C1 segment of cervical spinal cord (tissue), 14 donors: ENCODE measurements at regions not wholly inside any gene's neighbourhood (a gene's known extent, or its start where the extent isn't known, plus 50 kb on each side); places are given as distances from the start of the nearest gene placed in this dataset.

ENCODE experiments used
- DNase-seq, 14 donors: peaks; one replicate each; lab custom pipeline; 2025; lab: John Stamatoyannopoulos, UW

- no peak for DNase-seq
Observed at GRCh38 chr12:42967850-42968249, 378.3 kb upstream of the PRICKLE1 start.

GRCh38 chr12:42963988-42964387 is 374.4 kb upstream of the PRICKLE1 start:
- no peak for DNase-seq

GRCh38 chr12:42962384-42962783 is 372.8 kb upstream of the PRICKLE1 start:
- DNase-seq = no peak

DNA sequence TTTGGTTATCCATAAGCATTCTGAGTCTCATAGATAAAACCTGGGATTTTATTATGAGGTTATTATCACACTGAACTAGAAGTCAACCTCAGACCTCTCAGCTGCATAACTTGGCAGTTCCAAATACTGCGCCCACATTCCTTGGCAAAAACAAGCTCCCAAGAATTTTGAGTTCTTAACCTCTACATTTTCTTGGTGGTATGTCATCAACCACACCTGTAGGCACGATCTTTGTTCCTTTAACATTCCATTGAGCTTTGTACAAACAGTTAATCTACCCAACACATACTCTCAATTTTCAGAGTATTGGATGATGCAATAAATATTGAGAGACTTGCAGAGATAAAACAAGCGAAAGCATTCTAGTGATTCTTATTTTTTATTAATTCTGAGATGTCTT is 371.8 kb upstream of the PRICKLE1 start:
- no peak for DNase-seq

GRCh38 chr12:42960087-42960527 is 370.6 kb upstream of the PRICKLE1 start:
- no peak for DNase-seq

GRCh38 chr12:42958291-42958674 is 368.7 kb upstream of the PRICKLE1 start:
- DNase-seq = no peak

DNA sequence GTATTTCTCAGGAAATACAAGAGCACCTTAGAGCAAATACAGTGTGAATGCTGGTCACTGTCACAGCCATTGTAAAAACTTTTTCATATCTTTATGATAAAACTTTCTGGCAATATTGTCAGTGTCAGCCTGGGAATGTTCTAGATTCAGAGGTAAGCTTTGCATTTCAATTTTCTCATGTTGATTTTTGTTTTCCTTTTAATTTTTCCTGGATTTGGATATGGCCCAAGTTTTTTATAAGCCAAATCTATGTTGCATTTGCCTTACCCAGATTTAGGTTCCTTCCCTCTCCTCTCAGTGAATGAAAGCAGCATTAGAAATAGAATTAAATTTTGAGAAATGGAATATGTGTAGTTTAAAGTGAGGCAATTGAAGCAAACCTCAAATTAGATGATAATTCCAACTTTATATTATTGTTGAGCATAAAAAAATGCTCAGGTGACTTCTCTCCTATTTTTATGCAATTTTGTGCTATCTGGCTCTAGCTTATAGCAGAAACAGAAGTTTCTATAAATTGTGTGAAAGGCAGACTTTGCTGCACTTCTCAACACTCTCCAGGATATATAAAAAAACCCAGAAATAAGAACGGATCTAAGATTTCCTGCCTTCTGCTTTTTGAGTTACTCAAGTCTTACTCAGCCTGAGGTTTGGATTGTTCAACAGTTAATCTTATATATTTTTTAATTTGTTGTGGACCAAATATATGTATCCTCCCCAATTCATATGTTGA is 368.2 kb upstream of the PRICKLE1 start:
- DNase-seq = no peak

- peak in 1 of 14 donors; percentile 55 for DNase-seq
Observed at GRCh38 chr12:42957136-42957535, 367.6 kb upstream of the PRICKLE1 start.

DNA sequence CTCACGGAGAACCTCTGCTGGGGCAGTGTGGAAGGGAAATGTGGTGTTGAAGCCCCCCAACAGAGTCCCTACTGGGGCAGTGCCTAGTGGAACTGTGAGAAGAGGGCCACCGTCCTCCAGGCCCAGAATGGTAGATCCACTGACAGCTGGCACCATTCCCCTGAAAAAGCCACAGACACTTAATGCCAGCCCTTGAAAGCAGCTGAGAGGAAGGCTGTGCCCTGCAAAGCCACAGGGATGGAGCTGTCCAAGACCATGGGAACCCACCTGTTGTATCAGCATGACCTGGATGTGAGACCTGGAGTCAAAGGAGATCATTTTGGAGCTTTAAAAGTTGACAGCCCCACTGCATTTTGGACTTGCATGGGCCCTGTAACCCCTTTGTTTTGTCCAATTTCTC is 363.5 kb upstream of the PRICKLE1 start:
- DNase-seq = no peak

- no peak for DNase-seq
Observed at GRCh38 chr12:42946871-42947381, 357.4 kb upstream of the PRICKLE1 start.

- no peak for DNase-seq
Observed at GRCh38 chr12:42945927-42946326, 356.4 kb upstream of the PRICKLE1 start.

- DNase-seq = no peak
Observed at GRCh38 chr12:42944516-42944915, 355.0 kb upstream of the PRICKLE1 start.

DNA sequence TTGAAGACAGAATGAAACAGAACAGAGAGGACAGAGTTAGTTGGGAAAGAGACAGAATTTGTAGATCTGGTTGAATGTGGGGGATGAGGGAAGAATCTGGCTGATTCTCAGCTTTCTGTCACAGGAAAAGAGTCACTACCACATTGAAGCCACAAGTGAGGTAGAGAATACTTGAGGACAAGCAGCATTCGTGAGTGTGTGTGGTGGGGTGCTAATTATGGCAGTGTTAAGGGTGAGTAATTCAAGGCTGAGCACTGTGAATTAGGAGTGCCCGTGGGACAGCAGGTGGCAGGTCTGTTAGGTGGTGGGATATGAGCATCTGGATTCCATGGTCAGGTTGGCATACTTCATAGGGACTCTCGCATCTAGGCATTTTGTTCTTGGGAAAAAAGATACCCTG is 347.4 kb upstream of the PRICKLE1 start:
- no peak for DNase-seq

DNA sequence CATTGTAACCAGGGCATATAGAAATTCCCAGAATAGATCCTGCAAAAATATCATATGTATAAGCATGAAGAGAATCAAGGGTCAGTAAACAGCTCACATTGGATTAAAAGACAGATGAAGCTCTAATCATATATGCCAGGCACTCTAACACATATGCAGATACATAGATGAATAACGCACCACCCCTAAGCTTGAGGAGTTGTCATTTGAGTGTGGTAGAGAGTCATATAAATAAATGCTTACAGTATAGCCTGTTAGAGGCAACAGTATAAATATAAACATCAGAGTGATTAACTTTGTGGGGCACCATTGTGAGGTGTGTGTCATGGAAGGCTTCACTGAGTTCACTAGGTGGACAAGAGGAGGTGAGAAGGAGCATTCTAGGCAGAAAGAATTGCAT is 346.7 kb upstream of the PRICKLE1 start:
- no peak for DNase-seq

- DNase-seq = no peak
Observed at GRCh38 chr12:42935756-42936155, 346.2 kb upstream of the PRICKLE1 start.

DNA sequence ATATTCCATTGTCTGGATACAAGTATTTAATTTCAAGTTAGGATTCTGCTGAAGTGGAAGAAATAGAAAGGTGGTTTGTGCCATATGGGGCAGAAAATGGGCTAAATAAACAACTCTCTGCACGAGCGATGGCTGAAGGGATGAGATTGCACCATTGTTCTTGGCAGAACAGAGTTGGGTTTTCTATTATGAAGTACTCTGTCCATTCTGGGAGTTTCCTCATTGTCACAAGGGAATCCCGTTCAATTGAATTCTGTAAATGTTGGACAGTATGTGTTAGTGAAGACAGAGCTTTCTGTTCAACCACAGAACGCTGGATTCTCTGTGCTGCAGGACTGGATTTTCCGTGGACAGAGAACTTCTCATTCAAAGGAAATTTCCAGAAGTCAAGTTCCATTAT is 345.5 kb upstream of the PRICKLE1 start:
- DNase-seq = no peak

DNA sequence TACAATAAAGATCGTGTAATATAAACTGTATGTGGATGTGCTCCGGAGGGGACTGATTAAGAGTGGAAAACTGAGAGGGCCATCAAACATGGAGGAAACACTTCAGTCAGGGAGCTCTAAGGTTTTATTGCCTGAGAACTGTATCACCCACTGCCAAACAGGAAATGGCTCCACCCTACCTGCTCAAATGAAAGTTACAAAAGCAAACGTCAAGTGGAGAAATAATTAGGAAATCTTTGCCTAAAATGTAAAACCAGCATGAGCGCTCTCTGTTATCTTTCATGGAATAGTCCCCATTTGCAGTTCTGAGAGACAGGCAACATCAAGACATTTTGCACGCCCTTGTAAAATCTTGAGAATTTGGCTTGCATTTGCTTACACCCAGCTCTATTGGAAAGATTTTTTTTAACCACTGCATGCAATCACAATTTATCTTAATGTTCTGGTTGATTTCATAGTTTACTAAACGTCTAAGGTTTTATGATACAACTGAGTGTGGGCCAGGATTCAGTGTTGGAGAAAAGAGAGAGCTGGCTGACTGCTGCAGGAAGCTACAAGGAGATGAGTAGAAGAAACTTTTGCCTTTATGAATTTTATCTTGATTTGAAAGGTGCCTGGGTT is 344.0 kb upstream of the PRICKLE1 start:
- DNase-seq = no peak

- DNase-seq = no peak
Observed at GRCh38 chr12:42932936-42933335, 343.4 kb upstream of the PRICKLE1 start.

DNA sequence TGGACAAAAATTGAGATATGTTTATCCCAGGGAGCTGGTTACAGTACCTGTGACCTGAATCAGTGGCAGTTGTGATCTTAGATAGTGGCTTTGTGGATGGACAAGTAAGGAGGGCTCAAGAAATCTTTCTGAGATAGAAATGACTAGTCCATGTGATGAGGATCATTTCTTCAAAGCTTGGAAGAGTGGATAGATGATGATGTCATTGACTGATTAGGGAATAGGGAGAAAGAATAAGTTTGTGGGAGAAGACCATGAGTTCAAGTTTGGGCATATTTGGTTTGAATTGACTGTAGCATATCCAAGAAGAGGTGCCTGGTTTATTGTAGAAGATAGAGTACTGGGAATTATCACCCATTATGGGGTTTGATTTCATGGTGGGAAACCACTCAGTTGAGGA is 336.7 kb upstream of the PRICKLE1 start:
- no peak for DNase-seq

DNA sequence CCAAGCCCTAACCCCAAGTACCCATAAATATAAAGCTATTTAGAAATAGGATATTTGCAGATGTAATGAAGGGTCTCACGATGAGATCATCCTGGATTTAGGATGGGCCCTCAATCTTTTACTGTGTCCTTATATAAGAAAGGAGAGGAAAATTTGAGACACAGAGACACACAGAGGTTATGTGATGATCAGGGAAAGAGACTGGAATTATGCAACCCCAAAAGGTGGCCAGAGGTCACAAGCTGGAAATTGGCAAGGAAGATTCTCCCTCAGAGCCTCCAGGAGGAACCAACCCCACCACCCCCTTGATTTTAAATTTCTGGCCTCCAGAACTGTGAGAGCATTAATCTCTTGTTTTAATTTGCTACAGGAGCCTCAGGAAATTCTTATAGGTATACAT is 334.9 kb upstream of the PRICKLE1 start:
- no peak for DNase-seq

DNA sequence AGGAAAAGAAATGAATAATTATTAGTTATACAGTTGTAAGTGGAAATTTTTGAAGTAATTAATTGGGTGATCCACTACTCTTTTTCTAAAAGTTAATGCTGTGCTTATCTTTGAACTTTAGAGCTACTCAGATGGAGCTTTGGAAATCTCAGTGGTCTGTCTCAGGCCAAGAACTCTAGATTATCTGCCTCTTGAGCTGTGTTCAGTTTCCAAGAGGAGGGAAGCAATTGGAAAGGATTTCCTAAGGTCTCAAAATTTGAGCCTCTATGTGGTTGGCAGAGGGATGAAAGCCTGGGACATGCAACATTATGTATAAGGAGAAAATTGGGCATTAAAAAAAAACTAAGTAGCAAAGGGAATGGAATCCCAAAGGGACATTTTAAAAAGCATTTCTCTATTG is 334.0 kb upstream of the PRICKLE1 start:
- DNase-seq = no peak

- DNase-seq = no peak
Observed at GRCh38 chr12:42923156-42923555, 333.6 kb upstream of the PRICKLE1 start.

DNA sequence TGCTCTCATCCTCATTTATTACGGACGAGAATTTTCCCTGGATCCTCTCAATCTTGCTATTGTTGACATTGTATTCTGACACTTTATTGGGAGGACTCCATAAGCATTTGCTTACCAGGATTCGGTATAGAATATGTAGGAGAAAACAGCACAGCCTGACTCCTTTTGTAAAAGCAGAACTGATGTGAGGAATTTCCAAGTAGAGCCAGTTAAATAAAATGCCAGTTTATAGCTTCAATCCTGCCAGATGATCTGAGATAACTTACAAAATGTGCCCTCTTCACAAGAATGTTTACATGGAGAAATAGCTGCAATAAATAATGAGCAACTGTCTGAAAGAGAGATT is 332.9 kb upstream of the PRICKLE1 start:
- DNase-seq = no peak
